Common myeloid progenitor, CD34-positive (primary cell): ENCODE measurements at regions not wholly inside any gene's neighbourhood (a gene's known extent, or its start where the extent isn't known, plus 50 kb on each side); places are given as distances from the start of the nearest gene placed in this dataset.

Source experiments
- CTCF ChIA-PET: fragments of 350-600 bp; sonication (Branson Sonifier 250); formaldehyde crosslinking; loops from one replicate; lab custom pipeline; 2021; ENCODE audit warnings: antibody characterized with exemption; lab: Charles Lee
- POLR2A ChIA-PET: fragments of 350-600 bp; sonication (Branson Sonifier 250); formaldehyde crosslinking; loops from one replicate; lab custom pipeline; 2021; ENCODE audit warnings: antibody characterized with exemption; lab: Charles Lee
- DNase-seq, 3 donors: peaks; one replicate each; pipeline versions ENCODE4 v3.0.0 to v3.0.0-alpha.2; 2013
- H3K27ac ChIP-seq, 2 experiments: 1 replicate in 1 of 2; 2 replicates in 1 of 2; pipeline ENCODE4 v1.7.0; 2013; ENCODE audit warnings: inconsistent platforms in 2 of 2, low read length in 2 of 2, mild to moderate bottlenecking in 2 of 2, low read depth in 1 of 2, moderate library complexity in 1 of 2; ENCODE audit not compliant: severe bottlenecking in 2 of 2, insufficient read depth in 1 of 2, poor library complexity in 1 of 2
- H3K27me3 ChIP-seq, 5 experiments: replicated peaks in 2 of 5; 1 replicate in 3 of 5; 2 replicates in 2 of 5; pipeline versions ENCODE4 v1.6.1 to v1.7.0; 2013; ENCODE audit warnings: low read length in 4 of 5, mild to moderate bottlenecking in 2 of 5, moderate library complexity in 2 of 5, inconsistent platforms in 1 of 5; ENCODE audit not compliant: insufficient read depth in 5 of 5, control insufficient read depth in 4 of 5
- H3K36me3 ChIP-seq, 4 experiments: 1 replicate in 2 of 4; 2 replicates in 2 of 4; pipeline versions ENCODE4 v1.6.1 to v1.7.0; 2013; ENCODE audit warnings: low read length in 3 of 4, control low read depth in 1 of 4, mild to moderate bottlenecking in 1 of 4; ENCODE audit not compliant: control insufficient read depth in 4 of 4, insufficient read depth in 4 of 4
- H3K4me1 ChIP-seq, 4 experiments: 1 replicate in 3 of 4; 2 replicates in 1 of 4; pipeline versions ENCODE4 v1.6.1 to v1.7.1; 2013; ENCODE audit warnings: low read length in 3 of 4, mild to moderate bottlenecking in 3 of 4, control low read depth in 1 of 4, inconsistent platforms in 1 of 4, moderate library complexity in 1 of 4; ENCODE audit not compliant: control insufficient read depth in 4 of 4, insufficient read depth in 4 of 4; ENCODE audit errors: control extremely low read depth in 1 of 4
- H3K4me3 ChIP-seq, 7 experiments: 1 replicate in 4 of 7; 2 replicates in 3 of 7; pipeline versions ENCODE4 v1.5.1 to v1.7.0; 2013; ENCODE audit warnings: mild to moderate bottlenecking in 7 of 7, low read length in 6 of 7, moderate library complexity in 6 of 7, inconsistent platforms in 2 of 7, low read depth in 2 of 7, control low read depth in 1 of 7; ENCODE audit not compliant: insufficient read depth in 4 of 7, control insufficient read depth in 1 of 7; ENCODE audit errors: extremely low read depth in 1 of 7
- H3K9me3 ChIP-seq, 5 experiments: 1 replicate in 4 of 5; 2 replicates in 1 of 5; pipeline versions ENCODE4 v1.6.1 to v1.7.1; 2013; ENCODE audit warnings: low read length in 4 of 5, mild to moderate bottlenecking in 2 of 5, inconsistent platforms in 1 of 5, low read depth in 1 of 5, moderate library complexity in 1 of 5; ENCODE audit not compliant: control insufficient read depth in 4 of 5, insufficient read depth in 2 of 5; ENCODE audit errors: control extremely low read depth in 1 of 5
- WGBS: methylation state at CpG from one replicate; pipeline ENCODE4 v1.1.5; 2013; ENCODE audit not compliant: insufficient coverage; 5-methylcytosine and 5-hydroxymethylcytosine counted together

GRCh38 chr4:114361249-114361648 is 237.4 kb upstream of the UGT8 start:
- H3K4me1 ChIP-seq, result no peaks in the 10 kb centered on the region
- no peaks in the 10 kb centered on the region for H3K9me3 ChIP-seq
- POLR2A ChIA-PET, result no interaction called here
- WGBS, result 77% methylated on average over 2 of the region's 3 CpGs
- H3K36me3 ChIP-seq, result no peaks in the 10 kb centered on the region
- DNase-seq, result no peak
- no peak overlapping the region for H3K27ac ChIP-seq
- CTCF ChIA-PET, result no interaction called here
- no peak overlapping the region for H3K4me3 ChIP-seq
- no peaks in the 10 kb centered on the region for H3K27me3 ChIP-seq

- WGBS, result no CpG with 5 or more reads among the region's 1 CpG
- POLR2A ChIA-PET, result no interaction called here
- no peak overlapping the region for H3K27ac ChIP-seq
These were observed 233.8 kb upstream of the UGT8 start for GRCh38 chr4:114364857-114365256.

GRCh38 chr4:114365591-114365990 is 233.0 kb upstream of the UGT8 start:
- no peaks in the 10 kb centered on the region for H3K27me3 ChIP-seq
- ChIA-PET CTCF (no interaction called here), POLR2A (no interaction called here)
- H3K27ac ChIP-seq, result no peak overlapping the region
- H3K4me3 ChIP-seq, result no peak overlapping the region
- H3K4me1 ChIP-seq, result no peaks in the 10 kb centered on the region
- no peaks in the 10 kb centered on the region for H3K36me3 ChIP-seq
- no CpG with 5 or more reads among the region's 1 CpG for WGBS
- H3K9me3 ChIP-seq, result no peaks in the 10 kb centered on the region
- no peak for DNase-seq

More at GRCh38 chr4:114364857-114365256, 233.8 kb upstream of the UGT8 start:
- DNase-seq, result no peak
- CTCF ChIA-PET, result no interaction called here
- Histone ChIP-seq H3K9me3 (no peaks in the 10 kb centered on the region), H3K4me1 (no peaks in the 10 kb centered on the region), H3K36me3 (no peaks in the 10 kb centered on the region), H3K27me3 (no peaks in the 10 kb centered on the region), H3K4me3 (no peak overlapping the region)

GRCh38 chr4:114366368-114366767 is 232.2 kb upstream of the UGT8 start:
- H3K4me3 ChIP-seq, result no peak overlapping the region
- no peaks in the 10 kb centered on the region for H3K36me3 ChIP-seq
- H3K4me1 ChIP-seq, result no peaks in the 10 kb centered on the region
- no peak overlapping the region for H3K27ac ChIP-seq
- no peaks in the 10 kb centered on the region for H3K9me3 ChIP-seq
- ChIA-PET POLR2A (no interaction called here), CTCF (no interaction called here)
- DNase-seq, result no peak
- H3K27me3 ChIP-seq, result no peaks in the 10 kb centered on the region
- WGBS, result no CpG with 5 or more reads among the region's 2 CpGs

GRCh38 chr4:114368751-114369150 is 229.9 kb upstream of the UGT8 start:
- H3K27me3 ChIP-seq, result no peaks in the 10 kb centered on the region
- no peaks in the 10 kb centered on the region for H3K9me3 ChIP-seq
- H3K4me1 ChIP-seq, result no peaks in the 10 kb centered on the region
- ChIA-PET POLR2A (no interaction called here), CTCF (no interaction called here)
- no peak overlapping the region for H3K4me3 ChIP-seq
- no peak overlapping the region for H3K27ac ChIP-seq
- no peak for DNase-seq
- WGBS, result no CpG with 5 or more reads among the region's 1 CpG
- no peaks in the 10 kb centered on the region for H3K36me3 ChIP-seq

- H3K9me3 ChIP-seq, result no peaks in the 10 kb centered on the region
- no peaks in the 10 kb centered on the region for H3K36me3 ChIP-seq
- H3K4me1 ChIP-seq, result no peaks in the 10 kb centered on the region
- no CpG with 5 or more reads among the region's 1 CpG for WGBS
- H3K27ac ChIP-seq, result no peak overlapping the region
- no peaks in the 10 kb centered on the region for H3K27me3 ChIP-seq
- ChIA-PET CTCF (no interaction called here), POLR2A (no interaction called here)
- no peak overlapping the region for H3K4me3 ChIP-seq
- no peak for DNase-seq
These were observed 225.1 kb upstream of the UGT8 start for GRCh38 chr4:114373508-114373907.

- WGBS, result no CpG with 5 or more reads among the region's 4 CpGs
- H3K27me3 ChIP-seq, result peaks cover 0 to 4% (median 0%) of the 10 kb centered on the region in 5 experiments
- no peaks in the 10 kb centered on the region for H3K4me1 ChIP-seq
- no peak overlapping the region for H3K27ac ChIP-seq
- CTCF ChIA-PET, result interaction anchor here (0.5 kb wide), 1 partner anchor 1063 kb away, joined by 3 read pairs; no protein-coding TSS in a partner anchor
- no peak overlapping the region for H3K4me3 ChIP-seq
- DNase-seq, result no peak
- no peaks in the 10 kb centered on the region for H3K9me3 ChIP-seq
- POLR2A ChIA-PET, result interaction anchor here (0.6 kb wide), 1 partner anchor 16 kb away, joined by 3 read pairs; no protein-coding TSS in a partner anchor
- H3K36me3 ChIP-seq, result no peaks in the 10 kb centered on the region
These were observed 220.2 kb upstream of the UGT8 start for GRCh38 chr4:114378305-114378903.
